Activated T-cell treated with anti-CD3 and anti-CD28 coated beads, Interleukin-2, amount 50 U/mL, for 24 hours (primary cell): ENCODE measurements at regions not wholly inside any gene's neighbourhood (a gene's known extent, or its start where the extent isn't known, plus 50 kb on each side); places are given as distances from the start of the nearest gene placed in this dataset.

Source experiments
- DNase-seq: peaks from one replicate; pipeline ENCODE4 v3.0.0-alpha.2; 2020
- H3K27ac Mint-ChIP-seq: 2 replicates; pipeline ENCODE4 v1.8.0; 2020; ENCODE audit warnings: mild to moderate bottlenecking, mixed read lengths
- H3K27me3 Mint-ChIP-seq: 2 replicates; pipeline ENCODE4 v1.8.0; 2020; ENCODE audit warnings: mixed read lengths
- H3K36me3 Mint-ChIP-seq: 2 replicates; pipeline ENCODE4 v1.8.0; 2020; ENCODE audit warnings: low read depth, mixed read lengths
- H3K4me1 Mint-ChIP-seq: 2 replicates; pipeline ENCODE4 v1.8.0; 2020; ENCODE audit warnings: low read depth, mixed read lengths
- H3K4me3 Mint-ChIP-seq: 2 replicates; pipeline ENCODE4 v1.8.0; 2020; ENCODE audit warnings: mild to moderate bottlenecking, moderate library complexity, mixed read lengths
- H3K9me3 Mint-ChIP-seq: 2 replicates; pipeline ENCODE4 v1.8.0; 2020; ENCODE audit warnings: mixed read lengths

- Mint-ChIP-seq H3K4me3 (no peak overlapping the region), H3K27me3 (no peaks in the 10 kb centered on the region), H3K9me3 (peaks cover 15% of the 10 kb centered on the region), H3K36me3 (no peaks in the 10 kb centered on the region), H3K27ac (no peak overlapping the region), H3K4me1 (no peaks in the 10 kb centered on the region)
- no peak for DNase-seq
Observed at GRCh38 chr3:80113331-80113730, 345.5 kb upstream of the ROBO1 start.

GRCh38 chr3:80099559-80100066 lies 331.8 kb upstream of the ROBO1 start:
- Mint-ChIP-seq H3K9me3 (peaks cover 16% of the 10 kb centered on the region), H3K4me1 (no peaks in the 10 kb centered on the region), H3K36me3 (no peaks in the 10 kb centered on the region), H3K4me3 (no peak overlapping the region), H3K27ac (no peak overlapping the region), H3K27me3 (no peaks in the 10 kb centered on the region)
- DNase-seq: no peak

GRCh38 chr3:80097674-80098073 lies 329.9 kb upstream of the ROBO1 start:
- no peak overlapping the region for H3K4me3 Mint-ChIP-seq
- no peak for DNase-seq
- H3K4me1 Mint-ChIP-seq: no peaks in the 10 kb centered on the region
- no peak overlapping the region for H3K27ac Mint-ChIP-seq
- peaks cover 12% of the 10 kb centered on the region for H3K9me3 Mint-ChIP-seq
- H3K27me3 Mint-ChIP-seq: no peaks in the 10 kb centered on the region
- H3K36me3 Mint-ChIP-seq: no peaks in the 10 kb centered on the region

- DNase-seq: no peak
- no peak overlapping the region for H3K27ac Mint-ChIP-seq
- no peaks in the 10 kb centered on the region for H3K27me3 Mint-ChIP-seq
- H3K36me3 Mint-ChIP-seq: no peaks in the 10 kb centered on the region
- H3K4me3 Mint-ChIP-seq: no peak overlapping the region
- no peaks in the 10 kb centered on the region for H3K4me1 Mint-ChIP-seq
- peaks cover 12% of the 10 kb centered on the region for H3K9me3 Mint-ChIP-seq
Observed at GRCh38 chr3:80096909-80097308, 329.1 kb upstream of the ROBO1 start.

- Mint-ChIP-seq H3K4me3 (no peak overlapping the region), H3K36me3 (no peaks in the 10 kb centered on the region), H3K27me3 (no peaks in the 10 kb centered on the region), H3K27ac (no peak overlapping the region), H3K9me3 (peaks cover 5% of the 10 kb centered on the region), H3K4me1 (no peaks in the 10 kb centered on the region)
- DNase-seq: no peak
Observed at GRCh38 chr3:80094589-80094988, 326.8 kb upstream of the ROBO1 start.

- Mint-ChIP-seq H3K27me3 (no peaks in the 10 kb centered on the region), H3K36me3 (no peaks in the 10 kb centered on the region), H3K4me1 (no peaks in the 10 kb centered on the region), H3K27ac (no peak overlapping the region), H3K4me3 (no peak overlapping the region), H3K9me3 (peaks cover 9% of the 10 kb centered on the region)
- no peak for DNase-seq
Observed at GRCh38 chr3:80087767-80088166, 320.0 kb upstream of the ROBO1 start.

- H3K4me1 Mint-ChIP-seq: no peaks in the 10 kb centered on the region
- no peak overlapping the region for H3K4me3 Mint-ChIP-seq
- H3K27ac Mint-ChIP-seq: no peak overlapping the region
- DNase-seq: no peak
- H3K36me3 Mint-ChIP-seq: no peaks in the 10 kb centered on the region
- H3K27me3 Mint-ChIP-seq: no peaks in the 10 kb centered on the region
- H3K9me3 Mint-ChIP-seq: peaks cover 9% of the 10 kb centered on the region
Observed at GRCh38 chr3:80086426-80086825, 318.6 kb upstream of the ROBO1 start.

- Mint-ChIP-seq H3K36me3 (no peaks in the 10 kb centered on the region), H3K27me3 (no peaks in the 10 kb centered on the region), H3K9me3 (peaks cover 21% of the 10 kb centered on the region), H3K27ac (no peak overlapping the region), H3K4me1 (no peaks in the 10 kb centered on the region), H3K4me3 (no peak overlapping the region)
- no peak for DNase-seq
Observed at GRCh38 chr3:80079886-80080285, 312.1 kb upstream of the ROBO1 start.

- H3K36me3 Mint-ChIP-seq: no peaks in the 10 kb centered on the region
- H3K27ac Mint-ChIP-seq: no peak overlapping the region
- DNase-seq: no peak
- peaks cover 19% of the 10 kb centered on the region for H3K9me3 Mint-ChIP-seq
- H3K4me3 Mint-ChIP-seq: no peak overlapping the region
- H3K4me1 Mint-ChIP-seq: no peaks in the 10 kb centered on the region
- no peaks in the 10 kb centered on the region for H3K27me3 Mint-ChIP-seq
Observed at GRCh38 chr3:80068459-80068858, 300.7 kb upstream of the ROBO1 start.

- no peak overlapping the region for H3K4me3 Mint-ChIP-seq
- H3K27ac Mint-ChIP-seq: no peak overlapping the region
- no peak for DNase-seq
- H3K36me3 Mint-ChIP-seq: no peaks in the 10 kb centered on the region
- no peaks in the 10 kb centered on the region for H3K4me1 Mint-ChIP-seq
- peaks cover 7% of the 10 kb centered on the region for H3K9me3 Mint-ChIP-seq
- no peaks in the 10 kb centered on the region for H3K27me3 Mint-ChIP-seq
Observed at GRCh38 chr3:80063535-80063934, 295.7 kb upstream of the ROBO1 start.

GRCh38 chr3:80060664-80061063 lies 292.9 kb upstream of the ROBO1 start:
- H3K27ac Mint-ChIP-seq: no peak overlapping the region
- no peak for DNase-seq
- no peak overlapping the region for H3K4me3 Mint-ChIP-seq
- H3K36me3 Mint-ChIP-seq: no peaks in the 10 kb centered on the region
- H3K9me3 Mint-ChIP-seq: peaks cover 4% of the 10 kb centered on the region
- H3K27me3 Mint-ChIP-seq: no peaks in the 10 kb centered on the region
- H3K4me1 Mint-ChIP-seq: no peaks in the 10 kb centered on the region

- no peaks in the 10 kb centered on the region for H3K36me3 Mint-ChIP-seq
- no peaks in the 10 kb centered on the region for H3K4me1 Mint-ChIP-seq
- no peak overlapping the region for H3K4me3 Mint-ChIP-seq
- peaks cover 9% of the 10 kb centered on the region for H3K9me3 Mint-ChIP-seq
- DNase-seq: no peak
- no peaks in the 10 kb centered on the region for H3K27me3 Mint-ChIP-seq
- no peak overlapping the region for H3K27ac Mint-ChIP-seq
Observed at GRCh38 chr3:80055306-80055705, 287.5 kb upstream of the ROBO1 start.

GRCh38 chr3:80052271-80052670 lies 284.5 kb upstream of the ROBO1 start:
- Mint-ChIP-seq H3K4me3 (no peak overlapping the region), H3K4me1 (no peaks in the 10 kb centered on the region), H3K27me3 (no peaks in the 10 kb centered on the region), H3K36me3 (no peaks in the 10 kb centered on the region), H3K27ac (no peak overlapping the region), H3K9me3 (peaks cover 7% of the 10 kb centered on the region)
- no peak for DNase-seq

- Mint-ChIP-seq H3K4me3 (no peak overlapping the region), H3K27ac (no peak overlapping the region), H3K4me1 (no peaks in the 10 kb centered on the region), H3K27me3 (no peaks in the 10 kb centered on the region), H3K36me3 (no peaks in the 10 kb centered on the region), H3K9me3 (peaks cover 7% of the 10 kb centered on the region)
- DNase-seq: no peak
Observed at GRCh38 chr3:80051602-80051962, 283.8 kb upstream of the ROBO1 start.

- DNase-seq: no peak
- Mint-ChIP-seq H3K27me3 (no peaks in the 10 kb centered on the region), H3K36me3 (no peaks in the 10 kb centered on the region), H3K4me1 (no peaks in the 10 kb centered on the region), H3K4me3 (no peak overlapping the region), H3K9me3 (peaks cover 7% of the 10 kb centered on the region), H3K27ac (no peak overlapping the region)
Observed at GRCh38 chr3:80050826-80051601, 283.2 kb upstream of the ROBO1 start.

GRCh38 chr3:80043226-80043625 lies 275.4 kb upstream of the ROBO1 start:
- DNase-seq: no peak
- H3K36me3 Mint-ChIP-seq: no peaks in the 10 kb centered on the region
- no peaks in the 10 kb centered on the region for H3K4me1 Mint-ChIP-seq
- H3K9me3 Mint-ChIP-seq: peaks cover 2% of the 10 kb centered on the region
- no peak overlapping the region for H3K4me3 Mint-ChIP-seq
- no peaks in the 10 kb centered on the region for H3K27me3 Mint-ChIP-seq
- no peak overlapping the region for H3K27ac Mint-ChIP-seq
